Upper lobe of left lung (tissue), 4 donors: ENCODE measurements at regions not wholly inside any gene's neighbourhood (a gene's known extent, or its start where the extent isn't known, plus 50 kb on each side); places are given as distances from the start of the nearest gene placed in this dataset.

Experiments used
- CTCF ChIP-seq, 6 experiments: fragments of 450-650 bp in 4 of 6; fragments of 200-600 bp in 2 of 6; sonication (generic) in 2 of 6; IDR thresholded peaks; one replicate each; pipeline ENCODE4 v1.5.1; 2016 to 2019; ENCODE audit warnings: antibody characterized with exemption in 6 of 6
- EP300 ChIP-seq, 4 donors: sonication (generic); formaldehyde crosslinking; IDR thresholded peaks; one replicate each; pipeline ENCODE4 v1.5.1; 2017; ENCODE audit warnings: antibody characterized with exemption in 4 of 4, control low read depth in 2 of 4
- POLR2A ChIP-seq, 4 donors: fragments of 450-650 bp; IDR thresholded peaks; one replicate each; pipeline ENCODE4 v1.5.1; 2016 to 2017; ENCODE audit warnings: antibody characterized with exemption in 4 of 4, mild to moderate bottlenecking in 2 of 4

- TF ChIP-seq POLR2A (IDR thresholded peaks at IDR 0.05) = no peak
- no peak for TF ChIP-seq CTCF (IDR thresholded peaks at IDR 0.05)
- no peak for TF ChIP-seq EP300 (IDR thresholded peaks at IDR 0.05)
Measured at GRCh38 chr6:84280639-84281038, 53.2 kb upstream of the CEP162 start.
